Fibroblast of the aortic adventitia (primary cell): ENCODE measurements at regions not wholly inside any gene's neighbourhood (a gene's known extent, or its start where the extent isn't known, plus 50 kb on each side); places are given as distances from the start of the nearest gene placed in this dataset.
A peak's percentile ranks its signal among the peaks of the same experiment; 100 is the strongest.

Source experiments
- DNase-seq: peaks from one replicate; pipeline ENCODE4 v3.0.0-alpha.2; 2010; ENCODE audit warnings: low read depth
- H3K4me3 ChIP-seq: 2 replicates; pipeline ENCODE4 v1.5.1; 2011; ENCODE audit warnings: low read depth, mild to moderate bottlenecking, control low read depth, low read length, moderate library complexity
- TF ChIP-seq, protein P1 (sequence below): IDR thresholded peaks from 2 replicates; pipeline ENCODE4 v1.5.1; 2011; ENCODE audit warnings: mild to moderate bottlenecking, low read length, control low read depth, inconsistent platforms; ENCODE audit not compliant: insufficient read depth

DNA sequence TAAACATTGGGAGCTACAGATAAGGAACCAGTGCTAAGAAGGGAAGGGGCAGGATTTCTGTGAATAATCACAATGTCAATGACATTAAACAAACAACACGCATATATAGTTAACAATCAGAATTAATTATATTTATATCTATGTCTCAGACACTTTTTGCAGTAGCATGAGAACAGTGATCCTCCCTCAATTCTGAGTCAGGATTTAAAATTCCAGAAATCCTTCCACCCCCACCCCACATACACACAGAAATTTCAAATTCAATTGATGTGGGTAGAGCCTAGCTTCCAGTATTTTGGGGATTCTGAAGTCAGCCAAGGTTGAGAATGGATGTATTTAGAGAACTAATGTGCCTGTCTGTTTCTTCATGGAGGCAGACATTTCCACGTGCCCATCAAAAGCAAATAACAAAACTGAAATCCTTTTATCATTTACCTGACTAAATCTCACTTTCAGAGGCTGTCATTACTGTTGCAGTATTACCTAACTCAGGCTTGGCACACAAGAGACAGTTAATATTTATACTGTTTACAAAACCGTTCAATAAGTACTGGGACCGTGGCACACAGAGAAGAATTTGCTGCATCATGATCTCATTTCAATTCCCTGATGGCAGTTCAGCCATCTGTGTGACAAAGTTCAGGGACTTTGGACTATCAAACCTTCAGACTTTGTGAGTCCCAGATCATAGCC is 116.6 kb upstream of the PALS2 start:
- no peak overlapping the region for H3K4me3 ChIP-seq
- TF ChIP-seq, protein P1, sequence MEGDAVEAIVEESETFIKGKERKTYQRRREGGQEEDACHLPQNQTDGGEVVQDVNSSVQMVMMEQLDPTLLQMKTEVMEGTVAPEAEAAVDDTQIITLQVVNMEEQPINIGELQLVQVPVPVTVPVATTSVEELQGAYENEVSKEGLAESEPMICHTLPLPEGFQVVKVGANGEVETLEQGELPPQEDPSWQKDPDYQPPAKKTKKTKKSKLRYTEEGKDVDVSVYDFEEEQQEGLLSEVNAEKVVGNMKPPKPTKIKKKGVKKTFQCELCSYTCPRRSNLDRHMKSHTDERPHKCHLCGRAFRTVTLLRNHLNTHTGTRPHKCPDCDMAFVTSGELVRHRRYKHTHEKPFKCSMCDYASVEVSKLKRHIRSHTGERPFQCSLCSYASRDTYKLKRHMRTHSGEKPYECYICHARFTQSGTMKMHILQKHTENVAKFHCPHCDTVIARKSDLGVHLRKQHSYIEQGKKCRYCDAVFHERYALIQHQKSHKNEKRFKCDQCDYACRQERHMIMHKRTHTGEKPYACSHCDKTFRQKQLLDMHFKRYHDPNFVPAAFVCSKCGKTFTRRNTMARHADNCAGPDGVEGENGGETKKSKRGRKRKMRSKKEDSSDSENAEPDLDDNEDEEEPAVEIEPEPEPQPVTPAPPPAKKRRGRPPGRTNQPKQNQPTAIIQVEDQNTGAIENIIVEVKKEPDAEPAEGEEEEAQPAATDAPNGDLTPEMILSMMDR: no peak
- peak; percentile 75 for DNase-seq

DNA sequence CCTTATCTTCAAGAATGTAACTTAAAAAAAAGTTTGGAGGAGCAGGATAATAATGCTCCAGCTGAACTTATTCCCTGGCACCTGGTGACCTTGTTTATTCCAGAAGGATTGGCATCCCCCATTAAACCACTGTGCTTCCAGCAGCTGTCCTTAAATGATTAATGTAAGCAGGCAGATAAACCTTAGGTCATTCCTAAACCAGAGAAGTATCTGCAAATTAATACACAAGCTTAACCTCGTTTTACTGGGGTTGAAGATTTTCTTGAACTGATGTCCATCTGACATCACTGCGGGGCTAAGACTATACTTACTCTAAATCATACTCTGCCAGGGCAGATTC is 116.1 kb upstream of the PALS2 start:
- no peak overlapping the region for H3K4me3 ChIP-seq
- TF ChIP-seq, protein P1: no peak
- DNase-seq: peak; percentile 18

DNA sequence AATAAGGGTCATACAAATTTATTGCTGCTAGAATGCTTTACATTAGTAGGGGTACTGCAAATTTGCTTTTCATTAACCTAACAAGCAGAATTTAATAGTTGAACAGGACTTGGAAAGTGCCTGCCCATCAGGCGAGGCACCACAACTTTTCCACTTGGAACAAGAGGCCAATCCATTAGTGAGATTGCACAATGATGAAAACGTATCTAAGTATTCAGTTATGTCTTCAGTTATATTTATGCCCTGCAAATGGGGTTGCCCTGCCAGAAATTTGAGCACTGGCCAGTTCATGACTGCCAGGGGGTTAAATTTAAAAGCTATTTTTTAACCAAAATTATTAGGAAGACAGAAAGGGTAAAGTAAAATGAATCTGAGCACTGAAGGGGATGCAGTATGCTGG is 111.1 kb upstream of the PALS2 start:
- TF ChIP-seq, protein P1: no peak
- no peak for DNase-seq
- H3K4me3 ChIP-seq: no peak overlapping the region

DNA sequence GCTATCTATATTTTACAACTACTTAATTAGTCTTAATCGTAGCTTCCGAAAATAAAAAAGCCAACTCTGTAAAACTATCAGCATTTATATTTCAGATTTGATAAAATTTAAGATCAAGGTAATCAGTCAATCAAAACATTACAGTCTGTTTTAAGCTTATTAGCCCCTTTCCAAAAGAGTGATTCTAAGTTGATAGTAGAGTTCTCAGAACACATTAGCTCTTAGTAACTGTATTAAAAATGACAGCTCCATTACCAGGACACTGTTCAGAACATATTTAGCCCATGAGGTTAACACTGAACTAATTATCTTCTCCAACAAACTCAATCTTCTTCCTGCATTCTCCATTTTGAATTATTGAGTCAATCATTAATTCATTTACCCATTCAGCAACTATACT is 110.3 kb upstream of the PALS2 start:
- no peak for DNase-seq
- TF ChIP-seq, protein P1: no peak
- no peak overlapping the region for H3K4me3 ChIP-seq

DNA sequence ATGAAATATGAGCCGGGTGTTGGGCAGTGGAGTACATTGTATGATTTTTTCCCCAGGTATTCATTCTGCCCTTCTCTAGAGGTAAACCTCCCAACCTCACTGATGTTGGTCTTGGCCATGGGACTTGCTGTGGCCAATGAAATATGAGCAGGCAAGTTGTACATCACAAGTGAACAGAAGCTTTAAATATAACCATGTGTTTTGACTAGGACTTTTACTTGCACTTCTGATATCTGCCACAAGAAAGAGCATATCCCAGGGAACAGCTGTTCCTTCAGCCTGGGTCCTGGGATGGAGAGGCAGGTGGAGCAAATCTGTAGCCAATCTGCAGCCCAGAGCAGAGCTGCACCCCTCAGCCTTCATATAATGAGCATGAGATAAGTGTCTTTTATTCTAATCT is 109.8 kb upstream of the PALS2 start:
- DNase-seq: no peak
- TF ChIP-seq, protein P1: no peak
- no peak overlapping the region for H3K4me3 ChIP-seq

DNA sequence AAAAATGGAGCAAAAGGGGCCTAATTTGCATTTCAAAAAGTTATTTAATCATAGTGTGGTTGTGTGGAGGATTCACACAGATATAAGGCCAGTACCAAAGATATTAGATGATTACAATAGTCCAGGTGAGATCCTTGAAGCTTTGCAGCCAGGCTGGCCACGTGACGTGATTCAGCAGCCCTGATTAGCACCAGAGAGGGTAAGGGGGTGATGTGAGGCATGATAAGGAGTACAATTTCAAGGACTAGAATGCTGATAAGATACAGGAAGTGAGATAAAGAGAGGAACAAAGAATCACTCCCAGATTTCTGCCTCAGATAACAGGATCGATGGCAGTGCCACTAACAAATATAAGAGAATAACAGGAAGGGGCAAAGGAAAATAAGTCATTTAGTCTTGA is 108.4 kb upstream of the PALS2 start:
- TF ChIP-seq, protein P1: no peak
- DNase-seq: no peak
- H3K4me3 ChIP-seq: no peak overlapping the region

DNA sequence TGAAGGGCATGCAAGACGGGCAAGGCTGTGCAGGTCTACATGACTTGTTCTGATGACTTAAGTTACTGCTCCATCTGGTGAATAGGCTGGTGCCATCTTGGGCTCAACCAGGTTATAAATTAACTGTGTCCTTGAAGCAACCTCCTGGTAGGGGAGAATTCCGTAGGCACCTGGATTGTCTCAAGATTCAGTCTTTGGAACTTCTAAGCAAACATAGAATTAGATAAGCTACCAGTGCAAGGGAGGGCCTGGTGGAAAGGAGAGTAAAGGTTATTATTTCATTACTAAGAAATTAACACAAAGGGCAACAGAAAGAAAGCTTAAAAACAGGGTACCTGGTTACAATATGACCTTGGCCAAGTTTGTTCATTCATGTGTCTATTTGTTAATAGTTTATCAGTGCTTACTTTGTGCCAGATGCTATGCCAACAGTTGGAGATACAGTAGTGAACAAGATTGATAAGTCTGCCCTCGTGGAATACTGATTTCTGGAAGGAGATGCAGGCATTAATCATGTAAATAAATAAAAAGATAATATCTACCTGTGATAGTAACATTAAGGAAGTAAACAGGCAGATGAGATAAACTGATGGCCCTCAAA is 107.0 kb upstream of the PALS2 start:
- no peak overlapping the region for H3K4me3 ChIP-seq
- TF ChIP-seq, protein P1: no peak
- no peak for DNase-seq
